Activated T-helper 17 cell treated with anti-CD3 and anti-CD28 coated beads, Interleukin-2, amount 50 U/mL, for 72 hours (primary cell): ENCODE measurements at regions not wholly inside any gene's neighbourhood (a gene's known extent, or its start where the extent isn't known, plus 50 kb on each side); places are given as distances from the start of the nearest gene placed in this dataset.

ENCODE experiments used
- ATAC-seq: fragments of 150-1000 bp; cut with Tn5 transposase; replicated peaks from 2 replicates; pipeline ENCODE4 v1.10.0; 2021; ENCODE audit warnings: mild to moderate bottlenecking, moderate library complexity
- H3K27ac Mint-ChIP-seq: one replicate; pipeline ENCODE4 v1.8.0; 2022; ENCODE audit warnings: mixed read lengths
- H3K27me3 Mint-ChIP-seq: one replicate; pipeline ENCODE4 v1.8.0; 2022; ENCODE audit warnings: mixed read lengths
- H3K36me3 Mint-ChIP-seq: one replicate; pipeline ENCODE4 v1.8.0; 2022; ENCODE audit warnings: low read depth, mild to moderate bottlenecking, mixed read lengths
- H3K4me1 Mint-ChIP-seq: one replicate; pipeline ENCODE4 v1.8.0; 2022; ENCODE audit warnings: mixed read lengths
- H3K4me3 Mint-ChIP-seq: one replicate; pipeline ENCODE4 v1.8.0; 2022; ENCODE audit warnings: mild to moderate bottlenecking, mixed read lengths
- H3K9me3 Mint-ChIP-seq: one replicate; pipeline ENCODE4 v1.8.0; 2022; ENCODE audit warnings: mixed read lengths

DNA sequence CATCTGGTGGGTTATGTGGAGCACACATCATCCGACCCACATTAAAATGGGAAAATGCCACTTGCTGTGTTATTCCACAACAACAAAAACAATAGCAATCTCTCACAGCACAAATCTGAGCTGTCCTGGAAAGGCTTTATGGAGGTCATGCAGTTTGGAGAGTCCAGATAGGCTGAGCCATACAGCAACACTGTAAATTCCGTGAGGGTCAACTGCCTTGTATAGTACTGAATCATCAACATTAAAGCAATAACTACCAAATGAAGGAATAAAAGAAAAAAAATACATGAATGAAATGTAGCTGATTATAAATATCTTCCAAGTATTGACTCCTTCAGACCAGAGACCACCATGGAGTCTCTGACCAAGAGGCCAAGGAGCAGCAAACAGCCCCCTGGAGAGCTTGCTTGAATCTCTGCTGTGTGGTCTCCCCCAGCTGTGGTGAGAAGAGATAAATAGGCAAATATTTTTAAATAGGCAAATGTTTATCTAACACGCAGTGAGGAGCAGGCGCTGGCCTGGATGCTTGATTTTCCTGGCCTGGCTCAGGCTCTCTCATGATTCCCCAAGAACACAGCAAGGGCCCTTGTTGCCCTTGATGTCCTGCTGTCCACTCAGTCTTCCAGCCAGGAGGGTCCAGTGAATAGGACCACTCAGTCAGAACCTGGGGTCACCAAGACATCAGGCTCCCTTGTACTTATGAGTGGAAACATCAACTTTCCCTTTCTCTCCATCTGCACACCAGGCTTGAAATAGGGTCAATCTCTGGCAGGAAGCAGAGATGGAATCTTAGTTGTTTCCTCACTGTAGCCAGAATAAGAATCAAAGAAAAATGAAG, 1021.3 kb downstream of the XPNPEP1 start:
- H3K4me3 Mint-ChIP-seq, result no peak overlapping the region
- no peak for ATAC-seq
- no peak overlapping the region for H3K27ac Mint-ChIP-seq
- H3K27me3 Mint-ChIP-seq, result no peaks in the 10 kb centered on the region
- no peaks in the 10 kb centered on the region for H3K4me1 Mint-ChIP-seq
- no peaks in the 10 kb centered on the region for H3K36me3 Mint-ChIP-seq
- H3K9me3 Mint-ChIP-seq, result no peaks in the 10 kb centered on the region

- ATAC-seq, result no peak
- Mint-ChIP-seq H3K9me3 (peaks cover 2% of the 10 kb centered on the region), H3K36me3 (no peaks in the 10 kb centered on the region), H3K4me1 (no peaks in the 10 kb centered on the region), H3K27me3 (no peaks in the 10 kb centered on the region), H3K27ac (no peak overlapping the region), H3K4me3 (no peak overlapping the region)
Measured at GRCh38 chr10:108899670-108900069, 1023.6 kb downstream of the XPNPEP1 start.

- no peak overlapping the region for H3K27ac Mint-ChIP-seq
- H3K9me3 Mint-ChIP-seq, result peaks cover 5% of the 10 kb centered on the region
- no peak overlapping the region for H3K4me3 Mint-ChIP-seq
- no peak for ATAC-seq
- no peaks in the 10 kb centered on the region for H3K36me3 Mint-ChIP-seq
- no peaks in the 10 kb centered on the region for H3K4me1 Mint-ChIP-seq
- no peaks in the 10 kb centered on the region for H3K27me3 Mint-ChIP-seq
Measured at GRCh38 chr10:108894402-108895301, 1028.7 kb downstream of the XPNPEP1 start.

- ATAC-seq, result no peak
- H3K36me3 Mint-ChIP-seq, result no peaks in the 10 kb centered on the region
- no peaks in the 10 kb centered on the region for H3K27me3 Mint-ChIP-seq
- no peaks in the 10 kb centered on the region for H3K4me1 Mint-ChIP-seq
- no peak overlapping the region for H3K27ac Mint-ChIP-seq
- peaks cover 8% of the 10 kb centered on the region for H3K9me3 Mint-ChIP-seq
- no peak overlapping the region for H3K4me3 Mint-ChIP-seq
Measured at GRCh38 chr10:108877095-108877561, 1046.2 kb downstream of the XPNPEP1 start.

DNA sequence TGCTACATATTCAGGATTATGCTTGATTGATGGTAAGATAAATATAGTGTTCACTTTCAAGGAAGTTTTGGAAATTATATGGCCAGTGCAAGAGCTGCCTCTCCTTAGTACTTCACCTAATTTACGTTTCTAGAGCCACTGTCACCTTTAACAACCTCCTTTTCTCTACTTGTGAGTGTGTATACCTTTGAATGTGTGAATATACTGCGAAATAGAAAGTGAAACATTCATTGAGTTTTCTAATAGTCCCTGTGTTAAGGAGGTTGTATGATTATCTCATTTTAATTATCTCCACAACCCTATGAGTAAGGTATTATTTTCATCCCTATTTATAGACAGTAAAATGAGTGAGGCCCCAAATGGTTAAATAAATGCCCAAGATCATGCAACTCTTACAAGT, 1050.5 kb downstream of the XPNPEP1 start:
- Mint-ChIP-seq H3K9me3 (peaks cover 12% of the 10 kb centered on the region), H3K4me1 (no peaks in the 10 kb centered on the region), H3K36me3 (no peaks in the 10 kb centered on the region), H3K4me3 (no peak overlapping the region), H3K27me3 (no peaks in the 10 kb centered on the region), H3K27ac (no peak overlapping the region)
- ATAC-seq, result no peak

DNA sequence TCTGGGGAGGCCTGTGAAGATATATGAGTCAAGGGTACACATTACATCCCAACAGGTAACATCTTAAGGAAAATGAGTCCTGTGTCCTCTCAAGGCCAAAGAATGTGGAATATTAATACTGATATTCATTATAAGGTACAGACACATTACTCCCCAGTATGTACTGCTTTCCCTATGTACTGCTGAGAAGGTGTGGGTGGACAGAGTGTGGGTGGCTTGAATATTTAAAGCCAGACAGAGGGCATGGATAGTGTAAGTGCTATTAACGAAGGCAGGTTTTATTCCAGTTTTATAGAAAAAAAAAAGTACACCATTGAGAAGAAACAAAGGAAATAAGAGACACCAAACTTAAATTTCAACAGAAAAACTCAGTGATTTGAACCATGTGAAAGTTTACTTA, 1054.4 kb downstream of the XPNPEP1 start:
- H3K36me3 Mint-ChIP-seq, result no peaks in the 10 kb centered on the region
- peaks cover 21% of the 10 kb centered on the region for H3K9me3 Mint-ChIP-seq

GRCh38 chr10:108862676-108863350, 1060.5 kb downstream of the XPNPEP1 start:
- Mint-ChIP-seq H3K27ac (no peak overlapping the region), H3K36me3 (no peaks in the 10 kb centered on the region), H3K4me1 (no peaks in the 10 kb centered on the region), H3K4me3 (no peak overlapping the region), H3K9me3 (peaks cover 15% of the 10 kb centered on the region), H3K27me3 (no peaks in the 10 kb centered on the region)
- ATAC-seq, result no peak

More for the DNA sequence above, 1054.4 kb downstream of the XPNPEP1 start:
- no peak for ATAC-seq
- H3K4me3 Mint-ChIP-seq, result no peak overlapping the region
- no peaks in the 10 kb centered on the region for H3K4me1 Mint-ChIP-seq
- H3K27me3 Mint-ChIP-seq, result no peaks in the 10 kb centered on the region
- H3K27ac Mint-ChIP-seq, result no peak overlapping the region

- no peaks in the 10 kb centered on the region for H3K36me3 Mint-ChIP-seq
- H3K27me3 Mint-ChIP-seq, result no peaks in the 10 kb centered on the region
- H3K9me3 Mint-ChIP-seq, result peaks cover 11% of the 10 kb centered on the region
- H3K4me1 Mint-ChIP-seq, result no peaks in the 10 kb centered on the region
- no peak for ATAC-seq
- H3K4me3 Mint-ChIP-seq, result no peak overlapping the region
- no peak overlapping the region for H3K27ac Mint-ChIP-seq
Measured at GRCh38 chr10:108861181-108861754, 1062.0 kb downstream of the XPNPEP1 start.

DNA sequence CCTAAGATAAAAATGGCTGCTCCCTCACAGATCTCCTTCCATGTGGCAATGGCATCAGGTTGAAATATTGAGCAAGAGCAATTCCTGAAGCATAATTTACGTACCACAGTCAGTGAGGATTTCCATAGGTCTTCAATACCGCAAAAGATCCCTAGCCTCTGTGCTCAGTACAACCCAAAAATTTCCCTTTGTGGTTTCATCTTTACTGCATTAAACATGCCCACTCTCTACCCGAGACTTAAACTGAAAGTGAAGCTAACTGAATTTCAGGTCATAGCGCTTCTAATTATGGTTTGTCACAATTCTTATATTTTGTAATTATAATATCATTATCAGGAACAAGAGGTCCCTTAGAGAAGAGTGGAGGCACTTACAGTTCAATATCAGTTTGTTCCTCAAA, 1071.1 kb downstream of the XPNPEP1 start:
- no peak overlapping the region for H3K4me3 Mint-ChIP-seq
- ATAC-seq, result no peak
- H3K27me3 Mint-ChIP-seq, result no peaks in the 10 kb centered on the region
- peaks cover 6% of the 10 kb centered on the region for H3K9me3 Mint-ChIP-seq
- no peaks in the 10 kb centered on the region for H3K4me1 Mint-ChIP-seq
- no peak overlapping the region for H3K27ac Mint-ChIP-seq
- no peaks in the 10 kb centered on the region for H3K36me3 Mint-ChIP-seq

- H3K4me1 Mint-ChIP-seq, result no peaks in the 10 kb centered on the region
- H3K27ac Mint-ChIP-seq, result no peak overlapping the region
- H3K9me3 Mint-ChIP-seq, result peaks cover 13% of the 10 kb centered on the region
- no peak for ATAC-seq
- no peaks in the 10 kb centered on the region for H3K27me3 Mint-ChIP-seq
- H3K36me3 Mint-ChIP-seq, result no peaks in the 10 kb centered on the region
- H3K4me3 Mint-ChIP-seq, result no peak overlapping the region
Measured at GRCh38 chr10:108850138-108850854, 1073.0 kb downstream of the XPNPEP1 start.

GRCh38 chr10:108849688-108850087, 1073.6 kb downstream of the XPNPEP1 start:
- no peak overlapping the region for H3K4me3 Mint-ChIP-seq
- peaks cover 13% of the 10 kb centered on the region for H3K9me3 Mint-ChIP-seq
- ATAC-seq, result no peak
- H3K27ac Mint-ChIP-seq, result no peak overlapping the region
- H3K27me3 Mint-ChIP-seq, result no peaks in the 10 kb centered on the region
- H3K36me3 Mint-ChIP-seq, result no peaks in the 10 kb centered on the region
- no peaks in the 10 kb centered on the region for H3K4me1 Mint-ChIP-seq

DNA sequence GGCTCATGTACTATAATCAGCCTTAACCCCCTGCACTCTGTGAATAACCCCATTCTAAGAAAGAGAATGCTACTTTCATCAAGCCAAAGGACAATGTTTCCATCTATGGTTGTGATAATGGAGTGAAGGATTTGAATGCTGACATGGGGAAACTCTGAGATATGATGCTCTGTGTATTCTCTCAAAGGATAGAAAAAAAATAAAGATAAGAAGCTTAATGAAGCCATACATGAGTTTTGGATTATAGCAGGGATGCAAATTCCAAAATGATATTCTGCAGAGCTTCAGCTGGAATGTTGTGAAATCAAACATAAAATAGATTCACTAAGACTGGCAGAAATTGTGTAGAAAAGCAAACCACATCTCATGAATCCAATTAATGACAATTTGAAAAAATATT, 1074.1 kb downstream of the XPNPEP1 start:
- ATAC-seq, result no peak
- H3K27ac Mint-ChIP-seq, result no peak overlapping the region
- no peaks in the 10 kb centered on the region for H3K36me3 Mint-ChIP-seq
- no peak overlapping the region for H3K4me3 Mint-ChIP-seq
- H3K9me3 Mint-ChIP-seq, result peaks cover 13% of the 10 kb centered on the region
- H3K27me3 Mint-ChIP-seq, result no peaks in the 10 kb centered on the region
- no peaks in the 10 kb centered on the region for H3K4me1 Mint-ChIP-seq

- Mint-ChIP-seq H3K27ac (no peak overlapping the region), H3K27me3 (no peaks in the 10 kb centered on the region), H3K36me3 (no peaks in the 10 kb centered on the region), H3K4me3 (no peak overlapping the region), H3K9me3 (peaks cover 13% of the 10 kb centered on the region), H3K4me1 (no peaks in the 10 kb centered on the region)
- ATAC-seq, result no peak
Measured at GRCh38 chr10:108848046-108848445, 1075.3 kb downstream of the XPNPEP1 start.

GRCh38 chr10:108840944-108841343, 1082.4 kb downstream of the XPNPEP1 start:
- no peak overlapping the region for H3K4me3 Mint-ChIP-seq
- H3K36me3 Mint-ChIP-seq, result no peaks in the 10 kb centered on the region
- H3K27me3 Mint-ChIP-seq, result no peaks in the 10 kb centered on the region
- H3K9me3 Mint-ChIP-seq, result peaks cover 4% of the 10 kb centered on the region
- no peaks in the 10 kb centered on the region for H3K4me1 Mint-ChIP-seq
- no peak overlapping the region for H3K27ac Mint-ChIP-seq
- ATAC-seq, result no peak
